Small intestine (tissue), 7 donors: ENCODE measurements at regions not wholly inside any gene's neighbourhood (a gene's known extent, or its start where the extent isn't known, plus 50 kb on each side); places are given as distances from the start of the nearest gene placed in this dataset.

ENCODE experiments used
- DNase-seq, 2 donors: peaks; one replicate each; pipeline versions ENCODE4 v3.0.0 to v3.0.0-alpha.2; 2013
- FAIRE-seq: peaks from 2 replicates; lab custom pipeline; 2012; peaks lifted over from hg19 to GRCh38; lab: Jason Lieb, UNC
- H3K27ac ChIP-seq, 3 donors: one replicate each; pipeline ENCODE4 v1.5.1; 2013; ENCODE audit warnings: low read length in 2 of 3, mild to moderate bottlenecking in 2 of 3, control low read depth in 1 of 3, inconsistent platforms in 1 of 3, low read depth in 1 of 3, moderate library complexity in 1 of 3
- H3K27me3 ChIP-seq, 3 donors: one replicate each; pipeline ENCODE4 v1.6.1; 2013; ENCODE audit warnings: low read length in 3 of 3, inconsistent platforms in 1 of 3; ENCODE audit not compliant: control insufficient read depth in 3 of 3, insufficient read depth in 3 of 3
- H3K36me3 ChIP-seq, 3 donors: one replicate each; pipeline ENCODE4 v1.6.1; 2013; ENCODE audit warnings: low read length in 3 of 3, inconsistent platforms in 1 of 3, low read depth in 1 of 3, mild to moderate bottlenecking in 1 of 3, moderate library complexity in 1 of 3; ENCODE audit not compliant: control insufficient read depth in 3 of 3, insufficient read depth in 2 of 3
- H3K4me1 ChIP-seq, 3 donors: one replicate each; pipeline ENCODE4 v1.6.1; 2013; ENCODE audit warnings: low read length in 2 of 3, inconsistent platforms in 1 of 3, low read depth in 1 of 3, mild to moderate bottlenecking in 1 of 3, moderate library complexity in 1 of 3; ENCODE audit not compliant: control insufficient read depth in 3 of 3, insufficient read depth in 2 of 3
- H3K4me3 ChIP-seq, 3 donors: one replicate each; pipeline ENCODE4 v1.5.1; 2013; ENCODE audit warnings: low read length in 3 of 3, control low read depth in 1 of 3, inconsistent platforms in 1 of 3, low read depth in 1 of 3, mild to moderate bottlenecking in 1 of 3, moderate library complexity in 1 of 3
- H3K9me3 ChIP-seq, 2 donors: one replicate each; pipeline ENCODE4 v1.6.1; 2013; ENCODE audit warnings: low read depth in 1 of 2, low read length in 1 of 2; ENCODE audit not compliant: control insufficient read depth in 2 of 2, insufficient read depth in 1 of 2
- WGBS, 3 donors: extraction: QIAGEN DNeasy Blood & Tissue Kit; methylation state at CpG; one replicate each; pipeline ENCODE4 v1.1.7; 2013; 5-methylcytosine and 5-hydroxymethylcytosine counted together
- donor health status: healthy with polysubstance abuse.
- donor health status: control.
- donor health status: control.
- donor health status: Bipolar disorder and iron deficiency.
- donor health status: healthy.

GRCh38 chr2:117169036-117169765 lies 645.3 kb upstream of the DDX18 start:
- no peak overlapping the region for H3K4me3 ChIP-seq
- H3K27me3 ChIP-seq: no peaks in the 10 kb centered on the region
- no peaks in the 10 kb centered on the region for H3K4me1 ChIP-seq
- no peak for FAIRE-seq
- peaks cover 0 to 14% of the 10 kb centered on the region in 2 donors for H3K9me3 ChIP-seq
- H3K27ac ChIP-seq: no peak overlapping the region
- WGBS, 3 donors: 83 to 90% (median 86%) methylated on average over 2 of the region's 2 CpGs
- DNase-seq: no peak
- H3K36me3 ChIP-seq: no peaks in the 10 kb centered on the region

- H3K4me1 ChIP-seq: no peaks in the 10 kb centered on the region
- H3K9me3 ChIP-seq: peaks cover 0 to 12% of the 10 kb centered on the region in 2 donors
- no peaks in the 10 kb centered on the region for H3K27me3 ChIP-seq
- no peaks in the 10 kb centered on the region for H3K36me3 ChIP-seq
- H3K4me3 ChIP-seq: no peak overlapping the region
- FAIRE-seq (no peak), DNase-seq (no peak)
- no peak overlapping the region for H3K27ac ChIP-seq
- WGBS, 3 donors: 85 to 100% (median 88%) methylated on average over 1 of the region's 1 CpG
Observed at GRCh38 chr2:117170897-117171296, 643.6 kb upstream of the DDX18 start.

GRCh38 chr2:117179405-117179804 lies 635.1 kb upstream of the DDX18 start:
- Histone ChIP-seq H3K9me3 (no peaks in the 10 kb centered on the region), H3K36me3 (no peaks in the 10 kb centered on the region), H3K4me3 (no peak overlapping the region), H3K4me1 (no peaks in the 10 kb centered on the region), H3K27ac (no peak overlapping the region), H3K27me3 (no peaks in the 10 kb centered on the region)
- DNase-seq (no peak), FAIRE-seq (no peak)
- WGBS, 3 donors: 75 to 92% (median 91%) methylated on average over 3 of the region's 3 CpGs

- no peak overlapping the region for H3K27ac ChIP-seq
- FAIRE-seq (no peak), DNase-seq (no peak)
- H3K36me3 ChIP-seq: no peaks in the 10 kb centered on the region
- H3K27me3 ChIP-seq: no peaks in the 10 kb centered on the region
- no peaks in the 10 kb centered on the region for H3K4me1 ChIP-seq
- H3K9me3 ChIP-seq: no peaks in the 10 kb centered on the region
- WGBS, 3 donors: 72 to 87% (median 74%) methylated on average over 6 of the region's 6 CpGs
- H3K4me3 ChIP-seq: no peak overlapping the region
Observed at GRCh38 chr2:117190856-117191559, 623.5 kb upstream of the DDX18 start.

- no peak for FAIRE-seq
- WGBS, 3 donors: 90 to 94% (median 93%) methylated on average over 4 of the region's 4 CpGs
- Histone ChIP-seq H3K4me1 (no peaks in the 10 kb centered on the region), H3K27me3 (no peaks in the 10 kb centered on the region), H3K9me3 (no peaks in the 10 kb centered on the region), H3K36me3 (no peaks in the 10 kb centered on the region), H3K4me3 (no peak overlapping the region), H3K27ac (no peak overlapping the region)
- DNase-seq: no peak
Observed at GRCh38 chr2:117195381-117195780, 619.1 kb upstream of the DDX18 start.

- Histone ChIP-seq H3K9me3 (no peaks in the 10 kb centered on the region), H3K4me3 (no peak overlapping the region), H3K27me3 (no peaks in the 10 kb centered on the region), H3K4me1 (no peaks in the 10 kb centered on the region), H3K36me3 (no peaks in the 10 kb centered on the region), H3K27ac (no peak overlapping the region)
- DNase-seq (no peak), FAIRE-seq (no peak)
- WGBS, 3 donors: 53 to 78% (median 53%) methylated on average over 4 of the region's 4 CpGs
Observed at GRCh38 chr2:117199511-117199910, 615.0 kb upstream of the DDX18 start.

- no peaks in the 10 kb centered on the region for H3K4me1 ChIP-seq
- H3K9me3 ChIP-seq: no peaks in the 10 kb centered on the region
- no peak overlapping the region for H3K4me3 ChIP-seq
- no peaks in the 10 kb centered on the region for H3K27me3 ChIP-seq
- DNase-seq (no peak), FAIRE-seq (no peak)
- 77 to 86% (median 80%) methylated on average over 2 of the region's 2 CpGs for WGBS, 3 donors
- no peak overlapping the region for H3K27ac ChIP-seq
- no peaks in the 10 kb centered on the region for H3K36me3 ChIP-seq
Observed at GRCh38 chr2:117212562-117212961, 601.9 kb upstream of the DDX18 start.

GRCh38 chr2:117217145-117217544 lies 597.3 kb upstream of the DDX18 start:
- Histone ChIP-seq H3K27ac (no peak overlapping the region), H3K27me3 (no peaks in the 10 kb centered on the region), H3K9me3 (no peaks in the 10 kb centered on the region), H3K36me3 (no peaks in the 10 kb centered on the region), H3K4me3 (no peak overlapping the region), H3K4me1 (no peaks in the 10 kb centered on the region)
- no peak for FAIRE-seq
- no peak for DNase-seq
- 93 to 97% (median 95%) methylated on average over 16 of the region's 16 CpGs for WGBS, 3 donors
